ELF-1 (cell line): ENCODE measurements at regions not wholly inside any gene's neighbourhood (a gene's known extent, or its start where the extent isn't known, plus 50 kb on each side); places are given as distances from the start of the nearest gene placed in this dataset.
A peak's percentile ranks its signal among the peaks of the same experiment; 100 is the strongest.

Source experiments
- DNase-seq: peaks from one replicate; pipeline ENCODE4 v3.0.0-alpha.2; 2016; ENCODE audit warnings: low read depth, low spot score

DNA sequence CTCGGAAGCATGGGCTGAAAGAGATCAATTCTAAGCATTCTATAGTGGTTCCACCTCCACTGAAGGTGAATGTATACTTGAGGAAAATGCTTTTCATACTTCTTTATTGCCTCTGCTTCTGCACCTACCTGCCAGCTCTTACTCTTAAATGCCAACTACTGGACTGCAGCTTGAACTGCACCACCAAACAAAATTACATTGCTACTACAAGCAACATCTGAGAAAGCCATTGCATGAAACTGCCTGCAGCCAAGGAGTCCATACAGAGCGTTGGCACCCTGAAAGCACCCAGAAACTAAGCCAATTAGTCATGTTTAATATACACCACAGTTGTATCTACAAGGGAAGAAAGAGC lies 440.9 kb downstream of the BTBD3 start:
- DNase-seq = no peak

DNA sequence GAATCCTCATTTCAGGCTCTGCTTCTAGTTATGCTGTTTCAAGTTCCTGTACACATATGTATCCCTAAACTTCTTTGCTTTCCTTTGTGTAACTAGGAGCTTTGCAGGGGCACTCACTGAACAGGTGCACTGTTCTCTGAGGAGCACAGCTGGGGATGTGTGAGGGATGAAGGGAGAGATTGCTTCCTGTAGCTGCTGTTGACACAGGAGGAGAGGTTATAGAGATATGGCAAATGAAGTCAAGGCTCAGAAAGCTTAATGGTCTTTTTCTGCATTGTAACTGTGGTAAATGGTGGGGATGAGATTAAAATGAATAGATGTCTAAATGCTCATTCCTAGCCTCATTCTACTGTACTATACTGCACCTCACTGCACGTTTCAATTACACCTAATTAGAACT lies 454.3 kb downstream of the BTBD3 start:
- DNase-seq = no peak

DNA sequence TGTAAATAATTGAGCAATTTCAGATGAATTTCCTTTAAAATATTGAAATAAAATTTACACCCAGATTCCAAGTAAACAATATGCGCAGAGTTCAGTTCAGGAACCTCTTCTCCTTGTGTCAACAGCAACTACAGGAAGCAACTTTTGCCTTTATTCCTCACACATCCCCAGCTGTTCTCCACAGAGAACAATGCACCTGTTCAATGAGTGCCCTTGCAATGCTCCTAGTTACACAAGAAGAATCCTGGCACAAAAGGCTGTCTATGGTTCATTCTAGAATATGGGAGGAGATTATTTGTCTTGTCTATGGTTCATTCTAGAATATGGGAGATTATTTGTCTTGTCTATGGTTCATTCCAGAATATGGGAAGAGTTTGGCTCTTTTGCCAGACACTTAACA lies 454.9 kb downstream of the BTBD3 start:
- no peak for DNase-seq

- no peak for DNase-seq
Observed at GRCh38 chr20:12375967-12376366, 458.3 kb downstream of the BTBD3 start.

DNA sequence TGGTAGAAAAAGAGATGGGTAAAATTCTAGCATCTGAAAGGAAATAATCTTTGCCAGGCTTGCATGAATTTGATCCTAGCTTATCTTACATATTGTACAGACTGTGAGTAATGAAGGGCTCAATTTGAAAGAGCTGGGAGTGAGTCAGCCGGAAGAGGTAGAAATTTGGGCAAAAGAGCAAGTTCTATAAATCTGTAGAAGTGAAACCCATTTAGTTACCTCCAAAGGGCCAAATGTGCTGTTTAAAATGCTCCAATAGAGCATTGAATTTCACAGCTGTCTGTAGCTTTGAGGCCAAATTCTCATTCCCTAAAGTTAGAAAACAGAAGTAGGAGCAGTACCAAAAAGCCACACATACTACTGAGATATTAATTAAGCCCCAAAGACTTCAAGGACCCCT lies 466.1 kb downstream of the BTBD3 start:
- DNase-seq = no peak

- no peak for DNase-seq
Observed at GRCh38 chr20:12386821-12387220, 469.1 kb downstream of the BTBD3 start.

- DNase-seq = no peak
Observed at GRCh38 chr20:12391099-12391498, 473.4 kb downstream of the BTBD3 start.

DNA sequence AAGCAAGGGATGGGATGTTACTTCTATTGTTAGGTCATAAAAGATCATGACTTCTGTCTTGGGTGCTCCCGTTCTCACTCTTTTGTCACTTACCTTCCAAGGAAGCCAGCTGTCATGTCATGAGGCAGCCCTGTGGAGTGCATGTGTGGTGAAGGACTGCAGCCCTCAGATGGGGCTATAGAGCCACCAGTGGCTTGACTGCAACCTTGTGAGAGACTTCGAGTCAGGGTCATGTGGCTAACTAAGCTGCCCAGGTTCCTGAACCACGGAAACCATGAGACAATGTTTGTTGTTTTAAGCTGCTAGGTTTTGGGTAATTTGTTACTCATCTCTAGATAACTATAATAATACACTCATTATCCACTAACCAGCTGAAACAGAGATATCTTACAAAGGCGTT lies 477.1 kb downstream of the BTBD3 start:
- DNase-seq = peak; percentile 54

GRCh38 chr20:12395353-12395752 lies 477.7 kb downstream of the BTBD3 start:
- no peak for DNase-seq

GRCh38 chr20:12395760-12396159 lies 478.1 kb downstream of the BTBD3 start:
- no peak for DNase-seq

- no peak for DNase-seq
Observed at GRCh38 chr20:12399110-12399836, 481.6 kb downstream of the BTBD3 start.

DNA sequence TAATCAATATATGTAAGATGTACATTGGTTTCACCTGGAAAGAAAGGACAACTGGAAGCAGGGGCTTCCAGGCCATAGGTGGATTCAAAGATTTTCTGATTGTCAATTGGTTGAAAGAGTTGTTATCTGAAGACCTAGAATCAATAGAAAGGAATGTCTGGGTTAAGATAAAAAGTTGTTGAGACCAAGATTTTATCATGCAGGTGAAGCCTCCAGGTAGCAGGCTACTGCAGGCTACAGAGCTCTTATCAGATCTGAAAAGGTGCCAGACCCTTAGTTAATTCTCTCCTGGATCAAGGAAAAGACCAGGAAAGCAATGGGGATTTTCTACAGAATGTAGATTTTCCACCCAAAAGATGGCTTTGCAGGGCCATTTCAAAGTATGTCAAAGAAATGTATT lies 487.2 kb downstream of the BTBD3 start:
- DNase-seq = no peak

DNA sequence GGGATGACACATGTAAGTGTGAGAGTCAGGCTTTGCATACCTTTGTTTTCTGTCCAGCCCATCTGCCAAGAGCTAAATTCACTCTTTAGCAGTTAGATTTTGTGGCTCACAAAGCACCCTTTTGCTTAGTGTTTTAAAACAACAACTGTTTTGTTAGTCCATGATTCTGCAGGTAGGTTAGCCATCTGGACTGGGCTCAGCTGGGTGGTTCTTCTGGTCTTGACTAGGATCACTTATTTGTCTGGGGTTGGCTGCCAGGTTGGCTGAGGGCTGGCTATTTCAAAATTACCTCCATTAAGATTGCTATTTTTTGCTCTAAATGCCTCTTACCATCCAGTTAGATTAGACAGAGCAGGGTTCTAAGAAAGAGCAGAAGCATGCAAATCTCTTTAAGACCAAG lies 489.3 kb downstream of the BTBD3 start:
- DNase-seq = no peak

GRCh38 chr20:12409501-12409900 lies 491.8 kb downstream of the BTBD3 start:
- no peak for DNase-seq

GRCh38 chr20:12410783-12411182 lies 493.1 kb downstream of the BTBD3 start:
- no peak for DNase-seq

- DNase-seq = no peak
Observed at GRCh38 chr20:12411246-12411940, 493.7 kb downstream of the BTBD3 start.

- no peak for DNase-seq
Observed at GRCh38 chr20:12413116-12413515, 495.4 kb downstream of the BTBD3 start.

DNA sequence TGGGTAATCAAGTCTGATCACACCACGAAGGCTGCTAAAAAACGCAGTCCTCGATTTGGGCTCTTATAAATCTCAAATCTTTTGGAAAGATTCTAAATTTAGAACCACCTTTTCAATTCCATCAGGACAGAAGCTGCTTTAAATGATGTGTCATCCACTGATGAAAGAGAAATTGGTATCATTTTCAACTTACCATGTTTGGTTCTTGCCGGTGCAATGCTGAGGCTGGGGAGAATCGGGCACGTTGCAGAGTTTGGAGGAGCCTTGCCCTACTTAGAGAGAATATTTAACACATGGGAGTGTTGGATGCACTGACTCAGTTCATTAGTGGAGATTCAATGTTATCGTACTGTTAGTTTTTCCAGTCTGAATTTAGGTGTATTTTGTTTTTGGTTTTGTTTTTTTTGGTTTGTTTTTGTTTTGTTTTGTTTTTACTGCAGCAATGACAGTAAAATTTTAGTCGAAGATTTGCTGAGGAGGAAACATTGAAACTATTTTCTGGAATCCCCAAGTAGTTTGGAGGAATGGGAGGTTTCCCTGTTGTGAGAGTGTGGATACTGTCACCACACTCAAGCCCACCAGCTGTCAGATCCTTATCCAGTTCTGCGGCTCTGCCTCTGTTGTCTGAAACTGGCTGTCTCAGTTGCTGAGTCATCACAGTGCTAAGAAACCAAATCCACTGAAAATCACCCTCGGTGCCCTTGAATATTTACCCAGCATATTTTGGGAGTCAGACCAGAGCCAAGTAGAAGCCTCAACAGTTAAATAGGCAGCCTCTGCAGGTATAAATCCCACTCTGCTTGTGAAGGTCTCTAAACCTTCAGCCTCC lies 497.0 kb downstream of the BTBD3 start:
- peak; percentile 62 for DNase-seq

- no peak for DNase-seq
Observed at GRCh38 chr20:12416281-12416680, 498.6 kb downstream of the BTBD3 start.

GRCh38 chr20:12433724-12434123 lies 516.0 kb downstream of the BTBD3 start:
- no peak for DNase-seq

- no peak for DNase-seq
Observed at GRCh38 chr20:12434672-12435071, 517.0 kb downstream of the BTBD3 start.

GRCh38 chr20:12435268-12435667 lies 517.6 kb downstream of the BTBD3 start:
- DNase-seq = no peak

- no peak for DNase-seq
Observed at GRCh38 chr20:12453711-12454110, 536.0 kb downstream of the BTBD3 start.
